GM19395 (cell line): ENCODE measurements at regions not wholly inside any gene's neighbourhood (a gene's known extent, or its start where the extent isn't known, plus 50 kb on each side); places are given as distances from the start of the nearest gene placed in this dataset.
"Not testable (repeated sequence)": the region's sequence is repeated elsewhere in the genome, so short reads cannot be mapped to it uniquely, and the experiment has no call there.

Experiments used
- ATAC-seq: cut with Tn5 transposase; IDR thresholded peaks from one replicate; pipeline ENCODE4 v1.9.1; 2021; ENCODE audit warnings: mild to moderate bottlenecking, moderate library complexity; ENCODE audit not compliant: unreplicated experiment

GRCh38 chr10:9848278-9848677, 1169.4 kb upstream of the CELF2 start:
- no peak for ATAC-seq

- ATAC-seq: no peak
These were observed 1168.7 kb upstream of the CELF2 start for GRCh38 chr10:9848981-9849380.

GRCh38 chr10:9850415-9850814, 1167.3 kb upstream of the CELF2 start:
- ATAC-seq: no peak

GRCh38 chr10:9851808-9852207, 1165.9 kb upstream of the CELF2 start:
- no peak for ATAC-seq

- ATAC-seq: no peak
These were observed 1164.0 kb upstream of the CELF2 start for GRCh38 chr10:9853405-9854355.

GRCh38 chr10:9855451-9855850, 1162.2 kb upstream of the CELF2 start:
- not testable (repeated sequence) for ATAC-seq

GRCh38 chr10:9858816-9859215, 1158.9 kb upstream of the CELF2 start:
- ATAC-seq: no peak

GRCh38 chr10:9860045-9860444, 1157.6 kb upstream of the CELF2 start:
- no peak for ATAC-seq

- ATAC-seq: no peak
These were observed 1154.0 kb upstream of the CELF2 start for GRCh38 chr10:9863559-9864121.

- no peak for ATAC-seq
These were observed 1149.2 kb upstream of the CELF2 start for GRCh38 chr10:9868499-9868898.

GRCh38 chr10:9869205-9869604, 1148.5 kb upstream of the CELF2 start:
- no peak for ATAC-seq

- no peak for ATAC-seq
These were observed 1148.0 kb upstream of the CELF2 start for GRCh38 chr10:9869606-9870176.

- no peak for ATAC-seq
These were observed 1142.3 kb upstream of the CELF2 start for GRCh38 chr10:9875353-9875752.

- no peak for ATAC-seq
These were observed 1139.7 kb upstream of the CELF2 start for GRCh38 chr10:9877978-9878377.

- no peak for ATAC-seq
These were observed 1139.3 kb upstream of the CELF2 start for GRCh38 chr10:9878383-9878782.

GRCh38 chr10:9885761-9886160, 1131.9 kb upstream of the CELF2 start:
- ATAC-seq: no peak

- ATAC-seq: no peak
These were observed 1130.9 kb upstream of the CELF2 start for GRCh38 chr10:9886772-9887171.

GRCh38 chr10:9895453-9895852, 1122.2 kb upstream of the CELF2 start:
- ATAC-seq: no peak

GRCh38 chr10:9895981-9896380, 1121.7 kb upstream of the CELF2 start:
- ATAC-seq: no peak

- ATAC-seq: no peak
These were observed 1118.9 kb upstream of the CELF2 start for GRCh38 chr10:9898633-9899395.

GRCh38 chr10:9900751-9901150, 1116.9 kb upstream of the CELF2 start:
- no peak for ATAC-seq
